H54 (cell line): ENCODE measurements at regions not wholly inside any gene's neighbourhood (a gene's known extent, or its start where the extent isn't known, plus 50 kb on each side); places are given as distances from the start of the nearest gene placed in this dataset.

Experiments used
- DNase-seq: peaks from one replicate; pipeline ENCODE4 v3.0.0; 2011; ENCODE audit warnings: low spot score, mixed read lengths; ENCODE audit not compliant: insufficient read length
- FAIRE-seq: peaks from 3 replicates; lab custom pipeline; 2011; peaks lifted over from hg19 to GRCh38; lab: Jason Lieb, UNC
- POLR2A ChIP-seq: IDR thresholded peaks from 2 replicates; pipeline ENCODE4 v1.6.1; 2011; ENCODE audit warnings: low read depth, mild to moderate bottlenecking, low read length

DNA sequence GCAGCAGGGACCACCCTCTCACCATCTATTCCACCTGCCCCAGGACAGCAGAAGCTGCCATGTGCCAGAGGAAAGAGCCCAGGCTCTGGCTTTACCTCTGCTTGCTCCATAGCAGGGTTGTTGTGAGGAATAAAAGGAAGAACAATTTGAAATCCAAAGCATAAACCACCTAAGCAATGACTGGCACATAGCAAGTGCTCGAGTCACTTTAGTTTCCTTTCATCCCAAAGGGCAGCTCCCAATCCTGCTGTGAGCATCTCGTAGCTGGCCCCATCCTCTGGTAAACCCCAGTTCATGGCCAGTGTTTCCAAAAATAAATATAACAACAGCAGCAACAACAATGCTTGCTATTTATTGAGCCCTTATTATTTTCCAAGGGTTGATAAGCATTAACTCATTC lies 923.5 kb downstream of the EPHA4 start:
- DNase-seq = peak; percentile 11
- TF ChIP-seq POLR2A = no peak
- FAIRE-seq = peak; percentile 71

GRCh38 chr2:220653776-220654175 lies 918.3 kb downstream of the EPHA4 start:
- no peak for FAIRE-seq

GRCh38 chr2:220654322-220654721 lies 917.8 kb downstream of the EPHA4 start:
- no peak for DNase-seq
- no peak for TF ChIP-seq POLR2A
- FAIRE-seq = no peak

More at GRCh38 chr2:220653776-220654175, 918.3 kb downstream of the EPHA4 start:
- TF ChIP-seq POLR2A = no peak
- DNase-seq = no peak

GRCh38 chr2:220660277-220661145 lies 911.6 kb downstream of the EPHA4 start:
- no peak for TF ChIP-seq POLR2A
- DNase-seq (no peak), FAIRE-seq (no peak)

DNA sequence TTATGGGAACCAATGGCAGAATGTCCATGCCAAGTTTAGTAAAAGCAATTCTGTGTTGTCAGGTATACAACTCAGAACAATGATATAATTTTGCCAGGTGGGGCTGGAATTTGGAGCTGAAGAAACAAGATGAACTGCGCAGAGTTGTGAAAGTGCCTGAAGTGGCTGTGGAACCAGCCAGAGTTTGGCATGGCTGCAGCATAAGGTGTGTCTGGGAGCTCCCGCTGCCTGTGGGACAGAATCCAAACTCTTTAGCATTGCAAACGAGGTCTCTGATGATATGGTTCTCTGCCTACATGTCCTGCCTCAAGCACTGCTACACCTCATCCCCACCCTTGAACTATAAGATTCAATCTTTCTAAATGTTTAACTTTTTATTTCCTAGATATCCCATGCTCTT lies 909.7 kb downstream of the EPHA4 start:
- FAIRE-seq = no peak
- TF ChIP-seq POLR2A = no peak
- DNase-seq = no peak

DNA sequence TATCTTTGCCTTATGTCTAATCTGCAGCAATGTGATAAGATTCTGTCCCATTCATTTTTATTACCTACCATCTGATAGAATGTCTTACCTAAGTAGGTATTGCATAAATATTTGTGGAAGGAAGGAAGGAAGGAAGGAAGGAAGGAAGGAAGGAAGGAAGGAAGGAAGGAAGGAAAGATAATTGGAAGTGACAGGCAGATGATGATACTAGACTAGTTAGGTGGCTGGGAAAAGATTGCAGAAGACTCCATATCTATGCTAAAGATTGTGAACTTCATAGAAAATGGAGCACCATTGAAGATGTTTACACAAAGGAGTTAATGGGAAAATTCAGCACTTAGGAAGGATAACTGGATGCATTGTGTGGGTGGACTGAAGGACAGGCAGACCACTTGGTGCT lies 909.0 kb downstream of the EPHA4 start:
- no peak for TF ChIP-seq POLR2A
- no peak for DNase-seq
- no peak for FAIRE-seq

- TF ChIP-seq POLR2A = no peak
- FAIRE-seq (no peak), DNase-seq (no peak)
Measured at GRCh38 chr2:220664272-220665107, 907.6 kb downstream of the EPHA4 start.

DNA sequence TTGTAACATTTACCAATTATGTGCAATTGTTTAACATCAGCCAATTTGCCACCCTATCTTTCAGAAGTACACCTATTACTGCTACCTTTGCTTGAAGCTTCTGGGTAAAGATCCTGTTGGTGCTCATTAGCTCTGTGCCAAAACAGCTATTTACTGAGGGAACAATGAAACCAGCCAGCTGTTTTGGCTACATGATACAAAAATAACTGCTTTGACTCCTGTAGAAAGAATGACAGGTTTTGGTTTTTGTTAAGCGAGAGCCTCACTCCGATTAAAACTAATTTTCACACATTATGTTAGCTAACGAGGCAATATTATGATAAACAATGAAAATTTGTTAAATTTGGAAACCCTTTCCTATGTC lies 907.0 kb downstream of the EPHA4 start:
- no peak for DNase-seq
- no peak for FAIRE-seq
- no peak for TF ChIP-seq POLR2A

DNA sequence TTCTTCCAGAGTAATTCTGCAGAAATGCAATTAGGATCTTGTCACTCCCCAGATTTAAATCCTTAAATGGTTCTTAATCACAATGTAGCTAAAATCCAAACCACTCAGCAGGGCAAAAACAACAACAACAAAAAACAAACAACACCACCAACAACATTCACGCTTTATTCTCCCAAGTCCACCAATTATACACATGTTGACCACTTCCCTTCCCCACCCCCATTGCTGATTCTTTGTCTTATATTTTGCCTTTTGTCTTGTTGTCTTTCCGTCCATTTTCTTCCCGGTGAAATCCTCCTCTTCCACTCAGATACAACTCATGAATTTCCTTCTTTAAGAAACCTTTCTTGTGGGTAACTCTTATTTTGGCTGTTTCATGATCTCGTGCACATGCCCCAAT lies 902.8 kb downstream of the EPHA4 start:
- DNase-seq (no peak), FAIRE-seq (no peak)
- no peak for TF ChIP-seq POLR2A

GRCh38 chr2:220670511-220670910 lies 901.6 kb downstream of the EPHA4 start:
- DNase-seq = no peak
- FAIRE-seq = peak; percentile 62
- TF ChIP-seq POLR2A = no peak

- DNase-seq (no peak), FAIRE-seq (no peak)
- no peak for TF ChIP-seq POLR2A
Measured at GRCh38 chr2:220673151-220673874, 898.8 kb downstream of the EPHA4 start.

DNA sequence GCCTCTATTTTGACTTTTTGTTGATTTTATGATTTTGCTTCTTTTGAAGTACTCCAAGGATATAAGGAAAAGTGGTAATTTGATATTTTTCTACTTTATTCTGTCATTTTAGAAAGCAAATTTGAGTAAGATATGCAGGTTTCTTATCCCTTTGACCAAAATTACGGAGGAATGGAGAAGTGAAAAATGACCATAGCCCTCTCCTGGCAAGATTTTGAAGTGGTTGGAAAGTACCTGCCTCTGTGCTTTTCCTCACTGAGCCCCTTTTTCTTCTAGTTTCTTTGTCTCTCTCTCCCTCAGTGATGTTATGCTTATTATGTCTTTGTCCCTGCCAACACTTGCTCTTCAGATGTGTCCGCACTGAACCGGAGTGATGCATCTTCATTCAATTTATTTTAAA lies 898.1 kb downstream of the EPHA4 start:
- DNase-seq = no peak
- no peak for FAIRE-seq

DNA sequence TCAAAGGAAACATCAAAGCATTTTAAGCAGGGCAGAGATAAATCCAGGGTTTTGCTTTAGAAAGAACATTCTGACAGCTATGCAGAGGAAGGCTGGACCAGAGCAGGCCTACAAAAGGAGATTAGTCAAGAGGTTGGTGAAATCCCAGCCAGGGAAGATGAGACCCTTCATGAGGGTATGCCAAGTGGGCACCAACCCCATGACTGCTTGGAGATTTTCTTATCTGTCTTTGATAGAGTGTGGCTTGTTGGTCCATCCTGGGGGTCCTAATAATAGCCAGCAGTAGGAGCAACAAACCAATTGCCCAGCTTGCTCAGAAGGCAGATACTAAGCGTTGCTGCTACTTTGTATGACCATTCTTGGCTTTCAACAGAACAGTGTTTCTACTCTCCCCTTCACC lies 895.4 kb downstream of the EPHA4 start:
- DNase-seq = no peak
- TF ChIP-seq POLR2A = no peak
- FAIRE-seq = no peak

More for the DNA sequence above, 898.1 kb downstream of the EPHA4 start:
- TF ChIP-seq POLR2A = no peak

DNA sequence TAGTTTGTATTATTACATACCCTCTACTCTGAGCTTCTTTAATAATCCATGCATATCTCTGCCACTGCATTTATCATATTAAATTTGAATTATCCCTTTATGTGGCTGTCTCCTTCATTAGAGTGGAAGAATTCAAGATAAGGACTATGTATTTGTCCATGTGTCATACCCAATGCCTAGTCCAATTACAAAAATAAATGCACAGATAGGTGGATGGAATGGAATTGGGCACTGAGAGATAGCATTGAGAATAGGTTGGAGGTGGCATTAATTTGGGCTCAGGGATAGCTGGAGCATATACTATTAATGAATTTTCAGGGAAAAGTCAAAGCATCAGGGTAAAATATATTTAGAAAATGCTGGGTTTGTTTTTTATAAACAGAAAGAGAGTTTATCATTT lies 893.2 kb downstream of the EPHA4 start:
- TF ChIP-seq POLR2A = no peak
- no peak for FAIRE-seq

GRCh38 chr2:220682616-220683015 lies 889.5 kb downstream of the EPHA4 start:
- DNase-seq (peak; percentile 2), FAIRE-seq (peak; percentile 58)
- no peak for TF ChIP-seq POLR2A

More for the DNA sequence above, 893.2 kb downstream of the EPHA4 start:
- no peak for DNase-seq
